Cardiac septum (tissue), 1 donor: ENCODE measurements at regions not wholly inside any gene's neighbourhood (a gene's known extent, or its start where the extent isn't known, plus 50 kb on each side); places are given as distances from the start of the nearest gene placed in this dataset.

Source experiments
- DNase-seq: peaks from one replicate; pipeline ENCODE4 v3.0.0-alpha.2; 2020; ENCODE audit warnings: low spot score
- intact Hi-C: fragments of 100-400 bp; cut with DNase I; formaldehyde crosslinking; loops from one replicate; pipeline ENCODE4 v1.14.0; 2022
- donor health status: DM: no; HTN: no; CAD: no.

- intact Hi-C loops: no loop called here
Observed at GRCh38 chr7:95672434-95672833, 76.1 kb upstream of the PDK4 start.

DNA sequence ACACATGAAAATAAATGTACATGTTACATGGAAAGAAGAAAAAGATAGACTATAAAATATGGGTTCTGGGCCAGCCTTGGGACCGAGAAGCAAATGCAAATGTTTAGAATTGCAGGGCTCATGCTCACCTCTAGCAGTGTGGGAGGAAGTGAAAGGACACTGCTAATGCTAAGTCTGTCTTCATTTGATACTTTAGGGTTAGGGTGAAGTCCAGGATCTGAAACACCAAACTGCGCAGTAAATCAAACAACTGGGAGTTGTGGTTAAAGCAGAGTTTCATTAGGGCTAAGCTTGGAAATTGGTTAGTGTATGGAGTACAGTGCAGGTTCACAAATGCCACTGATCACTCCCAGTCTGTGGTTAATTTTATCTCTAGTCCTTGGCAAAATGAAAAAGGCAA is 73.2 kb upstream of the PDK4 start:
- intact Hi-C loops: no loop called here
- no peak for DNase-seq

More at GRCh38 chr7:95672434-95672833, 76.1 kb upstream of the PDK4 start:
- DNase-seq: no peak

DNA sequence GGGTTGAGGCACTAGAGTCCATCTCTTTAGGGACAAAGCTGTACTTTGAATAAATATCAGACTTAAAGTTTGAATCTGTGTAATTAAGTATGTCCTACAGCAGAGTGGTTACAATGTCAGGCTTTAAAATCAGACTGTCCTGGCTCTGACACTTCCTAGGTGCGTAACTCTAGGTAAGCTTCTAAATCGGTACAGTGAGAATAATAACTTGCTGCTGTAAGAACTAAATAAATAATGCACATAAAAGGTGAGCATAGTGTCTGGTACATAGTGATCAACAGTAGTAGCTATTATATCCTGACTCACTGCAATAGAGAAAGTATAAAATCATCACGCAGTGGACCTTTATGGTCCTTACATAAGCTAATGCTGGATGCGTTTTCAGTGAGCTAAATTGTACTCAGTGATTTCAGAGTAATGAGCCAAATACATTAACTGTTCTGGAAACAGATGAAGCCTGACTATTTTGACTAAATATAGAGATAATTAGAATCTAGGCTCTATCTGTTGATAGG is 72.2 kb upstream of the PDK4 start:
- intact Hi-C loops: no loop called here
- DNase-seq: no peak

GRCh38 chr7:95662987-95663386 is 66.7 kb upstream of the PDK4 start:
- intact Hi-C loops: no loop called here
- no peak for DNase-seq

GRCh38 chr7:95660023-95660434 is 63.7 kb upstream of the PDK4 start:
- intact Hi-C loops: no loop called here
- no peak for DNase-seq

GRCh38 chr7:95658676-95659075 is 62.4 kb upstream of the PDK4 start:
- intact Hi-C loops: no loop called here
- DNase-seq: no peak

GRCh38 chr7:95649546-95649945 is 53.2 kb upstream of the PDK4 start:
- DNase-seq: no peak
- intact Hi-C loops: no loop called here

- no peak for DNase-seq
- intact Hi-C loops: no loop called here
Observed at GRCh38 chr7:95646350-95646749, 50.0 kb upstream of the PDK4 start.
